K562 (cell line): ENCODE measurements at regions not wholly inside any gene's neighbourhood (a gene's known extent, or its start where the extent isn't known, plus 50 kb on each side); places are given as distances from the start of the nearest gene placed in this dataset.
A peak's percentile ranks its signal among the peaks of the same experiment; 100 is the strongest.

Experiments used
- ATAC-seq: fragments of 200-7000 bp; cut with Tn5 transposase; 3 replicates; pipeline ENCODE4 v1.9.1; 2020; ENCODE audit warnings: moderate library complexity
- BruUV-seq: library from RNA; stranded (reverse); fragments of 400-500 nt; replicated peaks from 2 replicates; lab custom pipeline; 2021; lab: Mats Ljungman, UMichigan
- CTCF ChIA-PET: fragments of 300-600 bp; formaldehyde crosslinking; extraction: SDS; loops from one replicate; lab custom pipeline; 2021; ENCODE audit warnings: low intra/inter-chr PET ratio; lab: Yijun Ruan, JAX
- POLR2A ChIA-PET: fragments of 300-600, 350-650 bp; sonication (Branson Sonifier 250); formaldehyde crosslinking; extraction: SDS; loops from one replicate; lab custom pipeline; 2021; ENCODE audit warnings: antibody characterized with exemption, inconsistent platforms; lab: Yijun Ruan, JAX
- DNase-seq, 4 experiments: peaks; one replicate each; pipeline versions ENCODE4 v3.0.0 to v3.0.0-alpha.2; 2011 to 2018; ENCODE audit warnings: low spot score in 3 of 4, mixed read lengths in 3 of 4; ENCODE audit errors: extremely low read depth in 1 of 4
- FAIRE-seq: peaks from 2 replicates; lab custom pipeline; 2011; peaks lifted over from hg19 to GRCh38; lab: Jason Lieb, UNC
- H2AFZ ChIP-seq: 2 replicates; pipeline ENCODE4 v1.6.0; 2011; ENCODE audit warnings: low read depth, low read length, control low read depth, inconsistent platforms
- H3K27ac ChIP-seq: fragments of 200-600 bp; 3 replicates; pipeline ENCODE4 v1.8.0; 2011; ENCODE audit warnings: low read depth, mild to moderate bottlenecking, control low read depth, inconsistent platforms, low read length, moderate library complexity, mixed read lengths; ENCODE audit errors: extremely low read depth
- H3K27me3 ChIP-seq, 2 experiments: fragments of 300-600 bp in 1 of 2; 2 replicates in 1 of 2; 3 replicates in 1 of 2; pipeline versions ENCODE4 v1.6.0 to v1.8.0; 2011; ENCODE audit warnings: inconsistent platforms in 2 of 2, low read length in 2 of 2, mild to moderate bottlenecking in 1 of 2, mixed read lengths in 1 of 2, moderate library complexity in 1 of 2; ENCODE audit not compliant: control insufficient read depth in 2 of 2, insufficient read depth in 2 of 2
- H3K36me3 ChIP-seq: fragments of 300-600 bp; 3 replicates; pipeline ENCODE4 v1.8.0; 2011; ENCODE audit warnings: mild to moderate bottlenecking, low read length, inconsistent platforms; ENCODE audit not compliant: control insufficient read depth, insufficient read depth
- H3K4me1 ChIP-seq, 2 experiments: fragments of 200-600 bp in 1 of 2; replicated peaks in 1 of 2; 2 replicates in 1 of 2; 3 replicates in 1 of 2; pipeline versions ENCODE4 v1.5.1 to v1.8.0; 2011; ENCODE audit warnings: inconsistent platforms in 2 of 2, low read length in 2 of 2, mild to moderate bottlenecking in 1 of 2, mixed read lengths in 1 of 2, moderate library complexity in 1 of 2; ENCODE audit not compliant: control insufficient read depth in 2 of 2, insufficient read depth in 2 of 2
- H3K4me2 ChIP-seq: 2 replicates; pipeline ENCODE4 v1.6.1; 2011; ENCODE audit warnings: low read length, control low read depth, inconsistent platforms, mixed read lengths; ENCODE audit not compliant: insufficient read depth
- H3K4me3 ChIP-seq: fragments of 200-600 bp; sonication (generic), shearing (Covaris generic); 2 replicates; pipeline ENCODE4 v1.5.1; 2016; ENCODE audit warnings: control low read depth, inconsistent platforms
- H3K79me2 ChIP-seq: fragments of 200-600 bp; 3 replicates; pipeline ENCODE4 v1.8.0; 2011; ENCODE audit warnings: low read length, inconsistent platforms; ENCODE audit not compliant: control insufficient read depth, insufficient read depth
- H3K9ac ChIP-seq, 2 experiments: 2 replicates each; pipeline versions ENCODE4 v1.6.0 to v1.6.1; 2011; ENCODE audit warnings: low read depth in 2 of 2, low read length in 2 of 2, control low read depth in 1 of 2, inconsistent platforms in 1 of 2, mild to moderate bottlenecking in 1 of 2, mixed read lengths in 1 of 2; ENCODE audit not compliant: insufficient read depth in 1 of 2
- H3K9me1 ChIP-seq: one replicate; pipeline ENCODE4 v1.6.0; 2011; ENCODE audit warnings: inconsistent platforms, mild to moderate bottlenecking, low read length, moderate library complexity; ENCODE audit not compliant: control insufficient read depth, insufficient read depth
- H3K9me3 ChIP-seq: replicated peaks from 2 replicates; pipeline ENCODE4 v1.5.1; 2011; ENCODE audit warnings: low read depth, low read length, inconsistent platforms; ENCODE audit not compliant: control insufficient read depth, insufficient read depth
- H4K20me1 ChIP-seq: replicated peaks from 2 replicates; pipeline ENCODE4 v1.6.1; 2011; ENCODE audit warnings: low read length, inconsistent platforms, mixed read lengths; ENCODE audit not compliant: control insufficient read depth, insufficient read depth
- CBX3 ChIP-seq, 2 experiments: IDR thresholded peaks; 1 replicate in 1 of 2; 2 replicates in 1 of 2; pipeline ENCODE4 v1.6.1; 2012; ENCODE audit warnings: inconsistent platforms in 2 of 2, low read length in 2 of 2, borderline replicate concordance in 1 of 2, control low read depth in 1 of 2
- E2F3 ChIP-seq: fragments of 250-450 bp; sonication (Bioruptor Pico); IDR thresholded peaks from 2 replicates; pipeline ENCODE4 v1.4.0; 2020; ENCODE audit warnings: mild to moderate bottlenecking
- ETS2 ChIP-seq: IDR thresholded peaks from 2 replicates; pipeline ENCODE4 v1.6.1; 2016; ENCODE audit warnings: borderline replicate concordance, missing genetic modification characterization, mild to moderate bottlenecking, moderate library complexity, missing compliant biosample characterization; ENCODE audit not compliant: poor library complexity, severe bottlenecking
- FIP1L1 ChIP-seq: fragments of 200-400 bp; formaldehyde crosslinking; IDR thresholded peaks from 2 replicates; pipeline ENCODE4 v1.6.1; 2018; ENCODE audit warnings: mild to moderate bottlenecking, low read depth, low read length; ENCODE audit not compliant: poor library complexity, severe bottlenecking
- KLF1 ChIP-seq: fragments of 450-650 bp; IDR thresholded peaks from 2 replicates; pipeline ENCODE4 v1.6.1; 2016; ENCODE audit warnings: missing genetic modification characterization, missing compliant biosample characterization
- PBX2 ChIP-seq, 2 experiments: IDR thresholded peaks in 1 of 2; conservative IDR thresholded peaks in 1 of 2; 2 replicates each; pipeline ENCODE4 v1.6.1; 2016; ENCODE audit warnings: low read depth in 2 of 2, mild to moderate bottlenecking in 1 of 2, missing compliant biosample characterization in 1 of 2, missing genetic modification characterization in 1 of 2, moderate library complexity in 1 of 2
- PCBP2 ChIP-seq: fragments of 200-400 bp; formaldehyde crosslinking; IDR thresholded peaks from 2 replicates; pipeline ENCODE4 v1.6.1; 2018; ENCODE audit warnings: low read length, low read depth, mild to moderate bottlenecking, moderate library complexity; ENCODE audit not compliant: poor library complexity, severe bottlenecking
- ZBTB43 ChIP-seq: sonication (generic); formaldehyde crosslinking; IDR thresholded peaks from 2 replicates; pipeline ENCODE4 v1.8.0; 2023; ENCODE audit warnings: mild to moderate bottlenecking, missing genetic modification reagents
- ZC3H8 ChIP-seq: fragments of 450-650 bp; IDR thresholded peaks from 2 replicates; pipeline ENCODE4 v1.6.1; 2017
- ZNF707 ChIP-seq: fragments of 250-450 bp; sonication (Bioruptor Pico); conservative IDR thresholded peaks from 2 replicates; pipeline ENCODE4 v1.8.0; 2022; ENCODE audit warnings: inconsistent platforms, mild to moderate bottlenecking, moderate library complexity
- WGBS: fragments of 100-300 bp; shearing (Covaris generic); methylation state at CpG from one replicate; pipeline ENCODE4 v1.1.6; 2016; ENCODE audit warnings: low coverage, mixed read lengths; ENCODE audit not compliant: insufficient coverage; ENCODE audit errors: missing lambda C conversion rate; 5-methylcytosine and 5-hydroxymethylcytosine counted together
- in situ Hi-C: fragments of 300-500 bp; cut with MboI; formaldehyde crosslinking; loops from 4 replicates; pipeline ENCODE4 v1.15.0; 2018; ENCODE audit warnings: inconsistent platforms, mixed read lengths
- intact Hi-C: fragments of 100-400 bp; cut with micrococcal nuclease; formaldehyde crosslinking; loops from 2 replicates; pipeline ENCODE4 v1.14.2; 2022

GRCh38 chr5:4395752-4396151, 744.4 kb upstream of the ADAMTS16 start:
- Histone ChIP-seq H4K20me1 (no peaks in the 10 kb centered on the region), H3K4me3 (no peak overlapping the region), H3K9ac (no peak overlapping the region)
- intact Hi-C loops, result no loop called here
- no peak for DNase-seq
- TF ChIP-seq E2F3 (CRISPR knock-in tag) (no peak), ZNF707 (peak; percentile 58; the same call in 1 of the 2 replicates), KLF1 (tag) (no peak)
- TF ChIP-seq, all 486 proteins: peak for 1
- WGBS, result 0% methylated on average over 2 of the region's 2 CpGs
- no peak overlapping the region for H2AFZ ChIP-seq
- in situ Hi-C loops, result no loop called here
- H3K4me2 ChIP-seq, result no peak overlapping the region
- FAIRE-seq (no peak), ATAC-seq (no peak)
- H3K4me1 ChIP-seq, result no peaks in the 10 kb centered on the region
- H3K27me3 ChIP-seq, result no peaks in the 10 kb centered on the region
- BruUV-seq, result no TSS peak
- no peaks in the 10 kb centered on the region; the same call in 1 of the 2 replicates for H3K9me3 ChIP-seq
- no peaks in the 10 kb centered on the region for H3K9me1 ChIP-seq
- H3K27ac ChIP-seq, result no peak overlapping the region
- CTCF ChIA-PET, result no interaction called here
- H3K36me3 ChIP-seq, result no peaks in the 10 kb centered on the region
- POLR2A ChIA-PET, result no interaction called here
- no peaks in the 10 kb centered on the region for H3K79me2 ChIP-seq

- FAIRE-seq (no peak), ATAC-seq (no peak), DNase-seq (no peak)
- Histone ChIP-seq H3K9ac (no peak overlapping the region), H3K9me1 (no peaks in the 10 kb centered on the region), H3K4me2 (no peak overlapping the region), H3K9me3 (peaks cover 2% of the 10 kb centered on the region; the same call in 1 of the 2 replicates), H3K4me1 (no peaks in the 10 kb centered on the region), H3K79me2 (no peaks in the 10 kb centered on the region), H3K27ac (no peak overlapping the region), H4K20me1 (no peaks in the 10 kb centered on the region), H3K36me3 (no peaks in the 10 kb centered on the region), H3K4me3 (no peak overlapping the region), H3K27me3 (no peaks in the 10 kb centered on the region), H2AFZ (no peak overlapping the region)
- intact Hi-C loops (no loop called here), in situ Hi-C loops (no loop called here)
- ChIA-PET CTCF (no interaction called here), POLR2A (no interaction called here)
- 1% methylated on average over 7 of the region's 7 CpGs for WGBS
- no TSS peak for BruUV-seq
- TF ChIP-seq ETS2 (tag) (no peak), FIP1L1 (no peak), ZBTB43 (CRISPR knock-in tag) (no peak), CBX3 (IDR thresholded peaks at IDR 0.05; ENCODE audit: borderline replicate concordance in 1 of 2, low read length in 2 of 2) (no peak), PBX2 (CRISPR knock-in tag; IDR thresholded peaks at IDR 0.05; ENCODE audit: low read depth) (no peak), PBX2 (tag; conservative IDR thresholded peaks at IDR 0.05; ENCODE audit: low read depth) (no peak), PCBP2 (no peak), ZC3H8 (no peak)
Observed at GRCh38 chr5:4405614-4406219, 734.4 kb upstream of the ADAMTS16 start.
